HG03066 (cell line): ENCODE measurements at regions not wholly inside any gene's neighbourhood (a gene's known extent, or its start where the extent isn't known, plus 50 kb on each side); places are given as distances from the start of the nearest gene placed in this dataset.
A peak's percentile ranks its signal among the peaks of the same experiment; 100 is the strongest.
"Not testable (repeated sequence)": the region's sequence is repeated elsewhere in the genome, so short reads cannot be mapped to it uniquely, and the experiment has no call there.

Source experiments
- ATAC-seq: cut with Tn5 transposase; IDR thresholded peaks from one replicate; pipeline ENCODE4 v1.9.1; 2021; ENCODE audit warnings: low read depth; ENCODE audit not compliant: unreplicated experiment

DNA sequence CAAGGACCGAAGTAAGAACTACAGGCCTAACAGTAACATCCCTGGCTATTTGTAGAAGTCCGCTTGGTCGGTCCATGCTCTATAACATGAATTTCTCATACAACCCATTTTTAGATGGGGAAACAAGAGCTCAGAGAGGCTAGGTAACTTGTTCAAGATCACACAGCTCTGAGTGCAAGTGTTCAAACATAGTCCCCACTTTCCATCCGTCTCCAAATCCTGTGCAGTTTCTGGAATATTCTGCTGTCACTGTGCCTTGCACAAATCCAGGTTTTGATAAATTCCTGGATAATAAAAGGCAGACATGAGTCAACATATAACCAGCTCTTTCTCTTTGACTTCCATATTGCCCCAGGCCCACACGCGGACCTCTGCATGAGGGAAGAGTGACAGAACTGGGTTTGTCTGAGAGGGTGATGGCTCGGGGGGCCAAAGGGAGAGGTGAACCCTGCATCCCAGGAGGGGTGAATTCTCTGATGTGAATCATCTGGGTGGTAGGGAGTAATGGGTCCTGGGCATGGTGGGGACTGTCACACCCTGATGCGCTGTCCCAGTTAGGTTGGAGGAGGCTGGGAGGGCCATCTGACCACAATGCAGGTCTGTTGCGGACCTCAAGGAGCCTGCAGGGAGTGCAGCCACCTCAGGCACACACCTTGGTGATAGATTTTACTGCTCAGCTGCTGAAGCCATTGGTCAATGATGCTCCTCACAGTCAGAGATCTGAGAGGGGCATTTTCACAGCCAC, 162.2 kb downstream of the SMAD6 start:
- no peak for ATAC-seq

DNA sequence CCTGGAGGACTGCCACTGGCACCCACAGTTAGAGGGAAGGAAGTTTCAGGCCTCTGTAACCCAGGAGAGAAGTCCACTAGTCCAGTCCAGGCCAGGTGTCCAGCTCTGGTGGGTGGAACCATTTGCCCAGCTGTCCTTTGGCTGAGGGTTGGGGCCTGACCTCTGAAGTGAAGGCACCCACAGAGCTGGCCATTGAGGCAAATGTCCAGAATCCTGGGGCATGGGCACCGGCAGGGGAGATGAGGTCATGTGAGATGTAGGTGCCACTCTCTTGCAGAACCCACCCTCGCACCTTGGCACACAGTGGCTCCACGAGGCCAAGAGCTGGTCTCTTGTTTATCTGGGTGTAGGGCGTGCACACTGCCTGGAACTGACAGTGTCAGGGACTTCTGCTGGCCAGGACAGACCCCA, 162.8 kb downstream of the SMAD6 start:
- ATAC-seq = no peak

DNA sequence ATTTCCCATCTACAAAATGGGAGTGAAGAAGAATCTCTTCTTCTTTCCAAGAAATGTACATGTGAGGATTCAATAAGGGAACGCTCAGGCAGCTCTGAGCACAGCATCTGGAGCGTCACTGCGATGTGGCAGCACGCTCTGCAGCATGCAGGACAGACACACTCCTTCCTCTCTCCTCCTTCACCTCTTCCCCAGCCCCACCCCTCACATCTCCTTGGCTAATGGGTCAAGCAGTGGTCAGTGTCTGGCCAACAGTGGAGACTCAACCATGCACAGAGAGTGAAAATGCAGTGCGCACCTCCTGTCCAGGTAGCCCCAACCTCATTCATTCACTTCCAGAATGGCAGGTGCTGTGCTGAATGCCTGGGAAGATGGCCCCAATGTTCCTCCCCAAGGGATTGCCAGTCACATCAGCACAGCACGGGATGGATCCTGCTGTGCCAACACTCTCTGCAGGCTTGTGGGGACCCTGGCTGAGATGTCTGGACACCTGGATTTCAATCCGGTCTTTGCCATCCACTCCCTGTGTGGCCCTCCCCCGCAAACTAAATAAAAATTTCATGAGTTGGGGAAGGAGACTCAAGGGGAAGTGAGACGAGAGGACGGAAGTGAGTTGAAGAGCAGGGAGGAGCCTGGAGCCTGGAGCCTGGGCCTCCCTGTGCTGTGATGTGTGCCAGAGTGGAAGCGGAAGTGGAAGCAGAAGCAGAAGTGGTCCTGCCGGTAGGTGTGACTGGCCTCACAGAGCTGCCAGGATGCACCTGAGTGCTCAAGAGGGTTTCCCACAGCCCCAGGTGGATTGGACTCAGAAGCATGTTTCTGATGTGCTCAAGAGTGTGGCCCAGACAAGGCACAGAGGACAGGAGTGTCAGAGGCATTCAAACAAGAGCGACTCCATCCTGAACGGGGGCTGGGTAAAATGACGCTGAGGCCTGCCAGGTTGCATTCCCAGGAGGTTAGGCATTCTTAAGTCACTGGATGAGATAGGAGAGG, 163.9 kb downstream of the SMAD6 start:
- ATAC-seq = peak; percentile 80

DNA sequence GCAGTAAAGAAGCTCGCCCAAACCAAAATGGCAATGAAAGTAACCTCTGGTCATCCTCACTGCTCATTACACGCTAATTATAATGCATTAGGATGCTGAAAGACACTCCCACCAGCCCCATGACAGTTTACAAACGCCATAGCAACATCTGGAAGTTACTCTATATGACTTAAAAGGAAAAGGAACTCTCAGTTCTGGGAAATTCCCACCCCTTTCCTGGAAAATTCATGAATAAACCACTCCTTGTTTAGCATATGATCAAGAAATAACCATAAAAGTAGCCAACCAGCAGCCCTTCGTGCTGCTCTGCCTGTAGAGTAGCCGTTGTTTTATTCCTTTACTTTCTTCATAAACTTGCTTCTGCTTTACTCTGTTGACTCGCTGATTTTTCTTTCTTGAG, 164.6 kb downstream of the SMAD6 start:
- no peak for ATAC-seq

DNA sequence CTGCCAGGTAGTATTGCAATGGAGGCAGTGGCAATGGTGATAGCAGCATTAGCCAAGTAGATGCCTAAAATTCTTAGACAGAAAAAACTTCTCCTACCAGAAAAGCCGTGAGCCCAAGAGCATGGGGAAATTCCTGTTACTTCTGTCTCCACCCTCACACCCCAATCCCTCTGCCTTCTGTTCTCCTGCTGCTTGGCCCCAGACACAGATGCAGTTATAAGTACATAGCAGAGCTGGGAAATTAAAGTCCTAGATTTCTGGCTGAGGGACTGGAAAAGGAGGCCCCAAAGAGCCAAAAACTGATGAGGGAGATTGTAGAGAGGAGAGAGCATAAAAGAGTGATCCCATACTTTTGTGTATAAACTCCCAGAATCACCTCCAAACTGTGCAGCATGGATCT, 166.9 kb downstream of the SMAD6 start:
- ATAC-seq = no peak

DNA sequence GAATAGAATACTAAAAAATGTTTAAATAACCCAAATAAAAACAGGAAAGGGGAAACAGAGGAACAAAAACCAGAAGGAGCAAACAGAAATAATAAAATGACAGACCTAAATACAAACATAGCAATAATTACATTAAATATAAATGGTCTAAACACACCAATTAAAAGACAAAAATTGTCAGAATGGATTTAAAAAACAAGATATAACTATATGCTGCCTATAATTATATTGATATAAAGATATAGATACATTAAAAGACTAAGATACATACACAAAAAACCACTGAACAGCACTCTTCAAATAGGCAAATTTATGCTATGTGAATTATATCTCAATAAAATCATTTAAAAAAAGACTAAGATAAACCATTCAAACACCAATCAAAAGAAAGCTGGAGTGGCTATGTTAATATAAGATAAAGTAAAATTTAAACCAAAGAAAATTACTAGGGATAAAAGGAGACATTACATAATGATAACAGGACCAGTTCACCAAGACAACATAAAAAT, 168.9 kb downstream of the SMAD6 start:
- no peak for ATAC-seq

DNA sequence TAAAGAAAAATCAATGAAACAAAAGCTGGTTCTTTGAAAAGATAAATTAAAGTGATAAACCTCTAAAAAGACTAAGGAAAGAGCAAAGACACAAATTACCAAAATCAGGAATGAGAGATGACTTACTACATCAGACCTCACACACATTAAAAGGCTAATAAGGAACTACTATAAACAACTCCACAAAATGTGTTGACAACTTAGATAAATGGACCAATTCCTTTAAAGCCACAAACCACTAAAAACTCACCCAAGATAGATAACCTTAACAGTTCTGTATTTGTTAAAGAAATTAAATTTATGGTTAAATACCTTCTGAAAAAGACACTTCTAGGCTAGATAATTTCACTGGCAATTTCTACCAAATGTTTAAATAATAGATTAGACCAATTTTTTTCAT, 170.4 kb downstream of the SMAD6 start:
- ATAC-seq = no peak

DNA sequence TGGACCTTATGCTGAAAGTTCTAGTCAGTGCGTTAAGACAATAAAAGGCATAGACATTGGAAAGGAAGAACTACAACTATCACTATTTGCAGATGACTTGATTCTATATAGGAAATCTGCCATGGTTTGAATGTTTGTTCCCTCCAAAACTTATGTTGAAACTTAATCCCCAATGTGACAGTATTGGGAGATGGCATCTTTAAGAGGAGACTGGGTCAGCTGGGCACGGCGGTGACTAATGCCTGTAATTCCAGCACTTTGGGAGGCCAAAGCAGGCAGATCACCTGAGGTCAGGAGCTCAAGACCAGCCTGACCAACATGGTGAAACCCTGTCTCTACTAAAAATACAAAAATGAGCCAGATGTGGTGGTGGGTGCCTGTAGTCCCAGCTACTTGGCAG, 171.3 kb downstream of the SMAD6 start:
- not testable (repeated sequence) for ATAC-seq

DNA sequence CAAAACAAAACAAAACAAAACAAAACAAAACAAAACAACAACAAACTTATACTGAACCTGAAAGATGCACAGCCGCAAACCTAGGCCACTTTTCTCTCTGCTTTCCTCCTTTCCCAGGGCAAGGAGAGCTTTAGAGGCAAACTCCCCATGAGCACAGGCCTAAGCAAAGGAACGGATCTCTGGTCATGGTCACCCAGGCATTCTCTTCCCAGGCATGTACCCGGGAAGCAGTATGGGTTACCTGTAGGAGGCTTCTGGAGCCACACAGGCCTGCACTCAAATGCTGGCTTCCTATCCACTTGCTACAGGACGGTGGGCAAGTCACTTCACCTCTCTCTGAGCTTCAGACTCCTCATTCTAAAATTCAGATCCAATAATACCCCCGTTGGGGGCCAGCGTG, 171.8 kb downstream of the SMAD6 start:
- ATAC-seq = no peak

DNA sequence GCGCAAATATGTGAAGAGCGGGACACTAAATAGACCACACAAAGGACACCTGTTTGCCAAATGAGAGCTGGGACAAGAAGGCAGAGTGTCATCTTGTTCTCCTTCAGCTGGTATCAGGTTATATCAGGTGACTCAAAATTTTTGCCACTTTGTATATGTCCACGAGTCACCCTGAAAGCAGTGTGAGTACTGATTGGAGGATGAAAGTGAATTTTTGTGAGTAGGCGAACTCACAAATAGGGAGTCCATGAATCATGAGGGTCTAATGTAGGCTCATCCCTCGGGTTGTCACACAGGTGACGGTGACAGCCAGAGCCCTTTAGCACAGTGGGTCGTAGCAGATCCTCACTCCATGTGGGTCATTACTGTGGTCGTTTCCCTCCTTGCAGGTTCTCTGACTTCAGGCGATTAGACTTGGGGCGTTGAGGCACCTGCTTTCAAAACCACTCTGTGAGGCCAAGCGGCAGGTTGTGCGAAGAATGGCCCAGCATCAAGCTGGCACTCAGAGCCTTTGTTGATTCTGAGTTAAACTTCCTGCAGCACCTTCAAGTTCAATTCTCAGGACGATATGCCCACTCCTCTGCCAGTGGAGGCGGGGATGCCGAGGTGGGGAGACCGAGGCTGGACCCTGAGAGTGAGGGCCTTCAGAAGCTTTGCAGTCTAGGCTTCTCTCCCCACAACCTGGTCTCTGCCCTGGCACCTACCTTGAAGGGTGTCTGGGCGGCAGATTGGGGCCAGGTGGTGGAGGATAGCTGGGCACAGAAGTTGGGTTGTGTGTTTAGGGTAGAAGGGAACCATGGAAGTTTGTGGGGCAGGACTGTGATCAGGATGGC, 173.8 kb downstream of the SMAD6 start:
- no peak for ATAC-seq

DNA sequence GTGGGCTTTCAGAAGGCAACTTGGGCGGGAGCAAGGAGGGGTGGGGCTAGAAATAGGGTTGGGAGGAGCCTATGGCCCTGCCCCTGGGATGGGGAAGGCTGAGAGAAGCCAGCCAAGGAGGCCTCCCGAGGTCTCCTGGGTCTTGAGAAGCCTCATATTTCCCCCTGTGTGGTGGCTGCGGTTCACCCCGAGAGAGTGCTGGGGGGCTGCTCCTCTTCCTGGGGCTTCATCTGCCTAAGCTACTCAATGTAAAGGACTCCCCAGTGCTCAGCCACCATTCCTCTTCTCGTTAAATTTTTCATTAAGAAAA, 174.3 kb downstream of the SMAD6 start:
- ATAC-seq = no peak

DNA sequence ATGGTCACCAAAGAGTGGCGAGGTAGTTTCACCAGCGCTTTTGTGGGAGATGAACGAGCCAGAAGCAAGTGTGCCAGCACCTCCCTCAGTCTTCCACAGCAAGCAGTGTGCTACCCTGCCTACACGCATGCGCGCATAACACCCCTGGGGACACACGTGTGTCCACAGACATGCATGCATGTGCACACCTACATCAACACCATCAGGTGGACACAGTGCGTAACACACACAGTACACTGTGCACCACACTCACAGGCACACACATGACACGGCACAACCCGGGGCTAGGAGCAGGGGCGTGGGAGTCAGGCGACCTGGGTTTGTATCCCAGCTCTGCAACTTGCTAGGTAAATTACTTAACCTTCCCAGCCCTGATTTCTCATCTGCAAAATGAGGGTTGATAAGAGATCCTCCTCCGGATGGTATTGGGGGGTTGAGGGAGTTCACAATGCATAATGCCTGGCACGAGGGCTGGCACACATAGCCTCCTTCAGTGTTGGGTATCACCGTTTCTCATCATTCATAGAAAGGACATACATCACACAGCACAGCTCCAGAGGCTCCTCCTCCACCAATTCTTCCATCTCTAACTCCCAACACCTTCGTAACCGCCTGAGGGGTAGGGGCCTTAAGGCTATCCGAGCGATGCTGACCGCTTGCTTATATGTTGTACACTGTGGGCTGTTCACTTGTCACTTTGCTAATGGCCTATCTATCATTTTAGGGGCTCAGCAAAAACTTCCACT, 174.9 kb downstream of the SMAD6 start:
- ATAC-seq = no peak

DNA sequence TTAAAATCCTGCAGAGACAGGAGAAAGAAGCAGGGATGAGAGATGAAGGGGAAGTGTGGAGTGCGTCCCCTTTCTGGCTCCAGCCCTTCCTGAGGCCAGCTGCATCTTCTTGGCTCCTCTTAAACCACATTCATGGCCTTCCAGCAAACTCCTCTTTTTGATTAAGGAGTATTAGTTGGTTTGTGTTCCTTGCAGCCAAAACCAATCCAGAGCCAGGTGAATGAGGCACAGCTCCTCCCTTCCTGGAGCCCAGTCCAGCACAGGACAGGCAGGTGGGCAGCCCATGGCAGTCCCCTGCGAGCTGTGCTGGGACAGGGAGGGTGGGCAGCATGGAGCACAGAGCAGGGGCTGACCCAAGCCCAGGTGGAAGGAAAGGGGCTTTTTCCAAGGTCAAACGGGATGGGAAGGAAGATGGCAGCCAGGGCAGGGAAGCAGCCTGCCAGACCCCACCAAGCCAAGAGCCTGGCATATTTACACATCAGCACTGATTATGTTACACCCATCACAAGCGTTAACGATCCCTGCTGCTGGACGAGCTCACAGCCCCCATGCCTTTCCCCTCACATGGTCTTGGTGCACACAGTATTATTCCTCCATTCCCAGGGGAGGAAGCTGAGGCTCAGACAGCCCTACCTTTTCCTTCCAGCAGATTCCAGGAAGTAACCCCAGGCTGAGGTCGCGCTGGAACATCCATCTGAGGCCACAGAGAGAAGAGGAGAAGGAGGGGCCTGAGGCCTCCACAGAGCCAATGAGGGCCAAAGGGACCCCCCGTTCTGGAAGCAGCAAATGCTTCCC, 175.6 kb downstream of the SMAD6 start:
- ATAC-seq = no peak

DNA sequence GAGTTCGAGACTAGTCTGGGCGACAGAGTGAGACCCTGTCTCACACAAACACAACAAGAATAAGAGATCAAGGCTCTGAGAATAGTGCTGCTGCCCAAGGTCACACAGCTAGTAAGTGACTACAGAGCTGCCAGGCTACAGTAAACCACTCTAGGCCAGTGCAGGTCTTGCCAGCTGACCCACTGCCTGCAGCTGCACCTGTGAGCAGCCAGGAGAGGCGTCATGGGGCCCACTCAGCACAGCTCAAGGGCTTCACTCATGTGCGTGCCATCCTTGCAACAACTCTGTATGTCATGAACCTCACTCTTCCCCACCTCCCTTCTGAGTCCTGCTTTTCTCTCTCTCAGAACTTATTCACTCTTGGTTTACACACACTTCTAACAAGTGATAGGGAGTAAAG, 176.7 kb downstream of the SMAD6 start:
- no peak for ATAC-seq

DNA sequence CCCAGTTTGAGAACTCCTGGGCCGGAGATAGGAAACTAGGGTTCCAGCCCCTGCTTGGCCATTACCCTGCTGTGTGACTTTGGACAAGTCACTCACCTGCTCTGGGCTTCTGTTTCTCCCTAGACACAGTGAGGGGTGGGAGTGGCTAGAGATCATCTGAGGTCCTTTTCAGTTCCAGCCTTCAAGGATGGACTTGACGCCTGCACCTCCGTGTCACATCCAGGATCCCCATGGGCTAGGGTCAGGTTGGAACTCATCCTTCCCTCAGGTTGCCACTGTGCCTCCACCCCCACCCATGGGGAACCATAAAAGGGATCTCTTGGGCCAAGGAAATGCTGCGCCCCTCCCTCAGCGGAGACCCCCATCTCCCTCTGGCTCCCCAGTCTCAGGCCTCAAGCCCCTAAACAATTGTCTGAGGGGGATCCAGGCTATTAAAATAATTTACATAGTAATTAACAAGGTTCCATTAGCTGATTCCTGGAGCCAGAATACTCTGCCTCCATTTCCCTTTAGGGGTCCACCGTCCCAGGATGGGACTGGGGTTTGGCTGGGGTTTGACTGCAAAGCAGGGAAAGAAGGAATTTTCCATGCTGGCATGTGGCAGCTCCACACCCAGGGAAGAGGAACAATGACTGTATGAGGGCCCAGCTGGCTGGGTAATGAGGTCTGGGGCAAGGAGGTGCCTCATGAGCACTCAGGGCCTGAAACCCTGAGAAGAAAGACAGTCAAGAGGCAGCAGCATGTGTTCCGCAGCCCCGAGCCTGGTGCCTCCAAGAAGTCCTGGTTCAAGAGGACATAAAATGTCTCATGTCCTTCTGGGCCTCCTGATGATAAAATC, 177.7 kb downstream of the SMAD6 start:
- ATAC-seq = no peak

DNA sequence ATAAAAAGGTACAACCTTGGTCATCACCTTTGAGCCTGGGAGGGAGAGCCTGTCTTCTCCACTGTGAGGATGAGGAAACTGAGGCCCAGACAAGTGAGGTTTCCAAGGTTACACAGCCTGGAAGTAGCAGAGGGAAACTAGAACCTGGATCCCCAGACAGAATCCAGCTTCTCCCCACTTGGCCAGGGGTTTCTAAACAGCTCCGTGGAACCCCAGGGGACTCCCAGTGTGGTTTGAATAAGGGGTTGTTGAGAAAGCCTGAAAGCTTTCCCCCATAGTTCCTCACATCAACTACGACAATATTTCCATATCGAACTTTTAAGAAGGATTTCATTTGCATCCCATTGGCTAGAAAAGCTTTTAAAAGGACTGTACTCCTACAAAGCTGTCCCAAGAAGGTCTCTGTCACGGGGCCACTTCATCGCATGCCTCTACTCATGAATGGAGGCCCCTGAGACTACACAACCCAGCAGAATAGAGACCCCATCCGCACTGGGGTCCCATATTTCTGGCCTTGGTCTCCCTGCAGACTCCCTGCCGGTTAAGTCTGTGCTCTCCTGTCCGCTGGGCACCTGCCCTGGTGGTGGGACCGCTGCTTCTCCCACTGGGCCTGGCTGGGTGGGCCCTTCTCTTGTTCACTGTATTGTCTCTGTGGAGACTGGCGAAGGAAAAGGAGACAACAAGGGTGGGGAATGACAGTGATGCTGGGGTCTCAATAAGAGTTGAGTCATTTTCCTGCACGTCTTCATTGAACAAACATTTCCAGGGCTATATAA, 178.5 kb downstream of the SMAD6 start:
- no peak for ATAC-seq

DNA sequence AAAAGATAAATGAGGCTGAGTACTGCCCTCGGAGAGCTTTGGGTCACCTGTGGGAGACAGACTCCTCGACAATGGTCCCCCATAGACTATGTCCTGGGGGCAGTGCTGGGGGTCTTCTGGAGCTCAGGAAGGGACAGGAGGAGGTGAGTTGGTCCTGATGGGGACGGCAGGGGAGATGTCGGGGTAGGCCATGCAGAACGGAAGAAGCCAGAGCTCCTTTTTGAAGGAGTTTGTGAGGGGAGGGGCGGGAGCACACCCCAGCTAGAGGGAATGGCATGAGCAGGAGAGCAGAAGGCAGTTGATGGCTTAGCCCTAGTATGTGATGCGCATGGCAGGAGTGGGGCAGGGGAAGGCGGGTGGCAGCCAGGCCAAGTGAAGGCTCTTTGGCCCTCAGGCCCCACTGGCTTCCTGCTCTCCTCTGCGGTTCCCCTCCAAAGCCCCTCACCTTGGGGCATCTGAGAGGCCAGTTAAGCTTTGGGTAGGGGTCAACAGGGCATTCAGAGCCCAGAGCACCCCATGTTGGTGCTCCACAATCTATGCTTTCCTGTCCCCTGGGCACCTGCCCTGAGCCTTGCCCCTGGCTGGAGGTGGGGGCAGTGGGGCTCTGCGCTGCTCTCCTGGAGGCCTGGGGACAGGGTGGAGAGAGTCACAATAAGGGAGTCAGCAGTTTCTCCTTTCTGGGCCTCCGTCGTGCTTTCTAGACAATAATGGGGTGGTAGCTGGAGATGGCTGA, 179.3 kb downstream of the SMAD6 start:
- no peak for ATAC-seq
